MG63 (cell line): ENCODE measurements at regions not wholly inside any gene's neighbourhood (a gene's known extent, or its start where the extent isn't known, plus 50 kb on each side); places are given as distances from the start of the nearest gene placed in this dataset.

Source experiments
- DNase-seq: peaks from one replicate; pipeline ENCODE4 v3.0.0-alpha.2; 2020
- H3K27me3 ChIP-seq: fragments of 250-450 bp; sonication (Bioruptor Pico); 2 replicates; pipeline ENCODE4 v1.5.1; 2020; ENCODE audit warnings: mild to moderate bottlenecking, moderate library complexity
- H3K36me3 ChIP-seq: fragments of 250-450 bp; sonication (Bioruptor Pico); 2 replicates; pipeline ENCODE4 v1.5.1; 2020; ENCODE audit warnings: mild to moderate bottlenecking, moderate library complexity
- H3K4me3 ChIP-seq: fragments of 250-450 bp; sonication (Bioruptor Pico); 2 replicates; pipeline ENCODE4 v1.5.1; 2020; ENCODE audit warnings: mild to moderate bottlenecking, moderate library complexity
- H3K9me3 ChIP-seq: fragments of 250-450 bp; sonication (Bioruptor Pico); 2 replicates; pipeline ENCODE4 v1.5.1; 2020; ENCODE audit warnings: mild to moderate bottlenecking, moderate library complexity

DNA sequence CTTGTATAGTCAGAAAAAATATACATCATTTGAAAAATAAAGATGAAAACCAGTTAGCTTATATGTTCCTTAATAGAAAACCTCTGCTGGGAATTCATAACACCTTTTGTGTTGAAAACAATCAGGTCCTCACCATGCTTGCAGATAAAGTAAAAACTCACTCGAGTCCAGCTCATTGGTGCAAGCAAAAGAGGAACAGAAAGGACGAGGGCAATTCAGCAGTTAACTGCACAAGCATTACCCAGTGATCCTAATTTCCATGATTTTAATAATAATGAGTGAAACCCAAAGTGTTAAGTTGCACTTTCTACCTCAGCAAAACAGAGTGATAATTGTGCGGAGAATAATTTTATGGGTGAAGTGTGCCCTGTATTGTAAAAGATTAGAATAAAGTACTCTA lies 839.9 kb downstream of the BCL11A start:
- H3K36me3 ChIP-seq, result no peaks in the 10 kb centered on the region
- H3K27me3 ChIP-seq, result no peaks in the 10 kb centered on the region
- DNase-seq, result no peak
- no peaks in the 10 kb centered on the region for H3K9me3 ChIP-seq
- H3K4me3 ChIP-seq, result no peak overlapping the region

DNA sequence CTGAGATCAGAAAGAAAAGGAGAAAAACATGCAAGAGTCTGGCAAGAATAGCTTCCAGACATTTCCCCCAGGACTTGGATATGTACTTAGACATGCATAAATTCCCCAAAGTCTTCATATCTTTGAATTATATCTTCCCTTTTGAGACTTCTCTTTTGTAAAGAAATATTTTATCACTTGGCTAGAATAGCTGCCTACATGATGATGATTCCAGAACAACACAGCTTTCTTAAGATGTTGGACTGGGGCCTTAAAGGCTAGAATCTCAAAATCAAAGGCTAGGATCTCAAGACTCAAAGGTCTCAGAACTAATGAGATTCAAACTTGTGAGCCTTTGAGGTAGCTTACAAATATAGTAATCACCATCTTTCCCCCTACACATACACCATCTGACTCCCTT lies 842.3 kb downstream of the BCL11A start:
- DNase-seq, result no peak

DNA sequence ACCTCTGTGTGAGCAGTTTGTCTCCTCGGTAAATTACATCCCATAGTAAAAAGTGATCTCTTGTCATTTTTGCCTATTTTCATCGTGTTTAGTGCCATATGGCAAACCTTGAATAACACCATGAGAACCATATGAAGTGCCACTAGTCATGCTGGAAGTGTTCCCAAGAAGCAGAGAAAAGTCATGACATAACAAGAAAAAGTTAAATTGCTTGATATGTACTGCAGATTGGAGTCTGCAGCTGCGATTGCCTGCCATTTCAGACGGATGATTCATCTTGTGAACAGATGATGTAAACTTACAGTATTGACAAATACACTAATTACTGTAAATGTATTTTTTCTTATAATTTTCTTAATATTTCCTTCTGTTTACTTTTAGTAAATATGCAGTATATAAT lies 846.7 kb downstream of the BCL11A start:
- H3K4me3 ChIP-seq, result no peak overlapping the region
- DNase-seq, result no peak
- H3K9me3 ChIP-seq, result no peaks in the 10 kb centered on the region
- H3K36me3 ChIP-seq, result no peaks in the 10 kb centered on the region
- no peaks in the 10 kb centered on the region for H3K27me3 ChIP-seq

More for the DNA sequence above, 842.3 kb downstream of the BCL11A start:
- Histone ChIP-seq H3K36me3 (no peaks in the 10 kb centered on the region), H3K4me3 (no peak overlapping the region), H3K27me3 (no peaks in the 10 kb centered on the region), H3K9me3 (no peaks in the 10 kb centered on the region)

DNA sequence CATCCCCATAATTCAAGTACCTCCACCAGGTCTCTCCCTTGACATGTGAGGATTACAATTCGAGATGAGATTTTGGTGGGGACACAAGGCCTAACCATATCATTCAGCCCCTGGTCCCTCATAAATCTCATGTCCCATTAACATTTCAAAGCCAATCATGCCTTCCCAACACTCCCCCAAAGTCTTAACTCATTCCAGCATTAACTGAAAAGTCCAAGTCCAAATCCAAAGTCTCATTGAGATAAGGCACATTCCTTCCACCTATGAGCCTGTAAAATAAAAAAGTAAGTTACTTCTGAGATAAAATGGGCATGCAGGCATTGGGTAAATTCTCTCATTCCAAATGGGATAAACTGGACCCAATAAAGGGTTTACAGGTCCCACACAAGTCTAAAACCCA lies 849.7 kb downstream of the BCL11A start:
- Histone ChIP-seq H3K36me3 (no peaks in the 10 kb centered on the region), H3K27me3 (no peaks in the 10 kb centered on the region), H3K4me3 (no peak overlapping the region), H3K9me3 (no peaks in the 10 kb centered on the region)
- DNase-seq, result no peak

DNA sequence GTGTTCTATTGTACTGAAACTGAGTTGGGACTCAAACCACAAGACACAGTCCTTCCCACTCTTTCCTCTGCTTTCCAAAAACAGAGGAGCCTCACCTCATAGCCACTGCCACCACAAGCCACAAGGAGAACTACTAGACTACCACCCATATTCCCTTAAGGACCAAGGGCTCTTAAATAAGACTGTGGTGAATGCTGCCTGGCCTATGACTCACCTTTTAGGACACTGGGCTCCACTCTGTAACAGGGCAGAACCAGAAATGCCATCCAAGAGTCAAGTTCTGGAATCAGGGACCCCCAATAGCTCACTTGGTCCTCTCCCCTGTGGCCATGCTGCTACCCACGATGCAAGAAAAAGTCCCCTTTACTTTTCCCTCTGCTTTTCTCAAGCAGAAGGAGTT lies 851.4 kb downstream of the BCL11A start:
- no peaks in the 10 kb centered on the region for H3K9me3 ChIP-seq
- no peaks in the 10 kb centered on the region for H3K36me3 ChIP-seq
- no peaks in the 10 kb centered on the region for H3K27me3 ChIP-seq
- H3K4me3 ChIP-seq, result no peak overlapping the region
- no peak for DNase-seq

DNA sequence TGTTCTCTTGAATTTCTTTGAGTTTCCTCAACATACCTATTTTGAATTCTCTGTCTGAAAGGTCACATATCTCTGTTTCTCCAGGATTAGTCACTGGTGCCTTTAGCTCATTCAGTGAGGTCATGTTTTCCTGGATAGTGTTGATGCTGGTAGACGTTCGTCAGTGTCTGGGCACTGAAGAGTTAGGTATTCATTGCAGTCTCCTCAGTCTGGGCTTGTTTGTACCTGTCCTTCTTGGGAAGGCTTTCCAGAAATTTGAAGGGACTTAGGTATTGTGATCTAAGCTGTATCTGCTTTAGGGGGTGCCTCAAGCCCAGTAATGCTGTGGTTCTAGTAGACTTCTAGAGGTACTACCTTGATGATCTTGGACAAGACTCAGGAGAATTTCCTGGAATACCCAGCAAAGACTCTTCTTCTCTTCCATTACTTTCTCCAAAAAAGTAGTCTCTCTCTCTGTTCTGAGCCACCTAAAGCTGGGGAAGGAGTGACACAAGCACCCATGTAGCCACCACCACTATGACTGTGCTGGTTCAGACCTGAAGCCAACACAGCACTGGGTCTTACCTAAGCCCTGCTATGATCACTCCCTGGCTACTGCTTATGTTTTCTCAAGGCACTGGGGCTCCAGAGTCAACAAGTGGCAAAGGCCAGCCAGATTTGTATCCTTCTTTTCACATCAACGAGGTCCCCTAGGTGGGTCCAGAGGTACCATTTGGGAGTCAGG lies 852.0 kb downstream of the BCL11A start:
- Histone ChIP-seq H3K27me3 (no peaks in the 10 kb centered on the region), H3K9me3 (no peaks in the 10 kb centered on the region), H3K36me3 (no peaks in the 10 kb centered on the region), H3K4me3 (no peak overlapping the region)
- DNase-seq, result no peak

DNA sequence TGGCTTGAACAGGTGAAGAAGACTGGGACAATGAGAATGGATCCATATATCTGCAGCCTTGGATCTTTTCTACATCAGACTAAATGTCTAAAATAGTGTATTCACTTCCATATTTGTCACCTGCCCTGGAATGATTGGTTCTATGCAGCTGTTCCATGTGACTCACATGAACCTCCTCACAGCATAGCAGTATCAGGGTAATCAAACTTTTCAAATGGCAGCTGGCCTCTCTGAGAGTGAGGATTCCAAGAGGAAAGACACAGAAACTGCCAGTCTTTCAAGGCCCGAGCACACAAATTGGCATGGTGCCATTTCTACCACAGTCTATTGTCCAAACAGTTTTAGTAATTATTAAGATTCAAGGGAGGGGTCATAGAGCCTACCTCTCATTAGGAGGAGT lies 859.3 kb downstream of the BCL11A start:
- H3K36me3 ChIP-seq, result no peaks in the 10 kb centered on the region
- no peak overlapping the region for H3K4me3 ChIP-seq
- no peaks in the 10 kb centered on the region for H3K27me3 ChIP-seq
- DNase-seq, result no peak
- H3K9me3 ChIP-seq, result no peaks in the 10 kb centered on the region

DNA sequence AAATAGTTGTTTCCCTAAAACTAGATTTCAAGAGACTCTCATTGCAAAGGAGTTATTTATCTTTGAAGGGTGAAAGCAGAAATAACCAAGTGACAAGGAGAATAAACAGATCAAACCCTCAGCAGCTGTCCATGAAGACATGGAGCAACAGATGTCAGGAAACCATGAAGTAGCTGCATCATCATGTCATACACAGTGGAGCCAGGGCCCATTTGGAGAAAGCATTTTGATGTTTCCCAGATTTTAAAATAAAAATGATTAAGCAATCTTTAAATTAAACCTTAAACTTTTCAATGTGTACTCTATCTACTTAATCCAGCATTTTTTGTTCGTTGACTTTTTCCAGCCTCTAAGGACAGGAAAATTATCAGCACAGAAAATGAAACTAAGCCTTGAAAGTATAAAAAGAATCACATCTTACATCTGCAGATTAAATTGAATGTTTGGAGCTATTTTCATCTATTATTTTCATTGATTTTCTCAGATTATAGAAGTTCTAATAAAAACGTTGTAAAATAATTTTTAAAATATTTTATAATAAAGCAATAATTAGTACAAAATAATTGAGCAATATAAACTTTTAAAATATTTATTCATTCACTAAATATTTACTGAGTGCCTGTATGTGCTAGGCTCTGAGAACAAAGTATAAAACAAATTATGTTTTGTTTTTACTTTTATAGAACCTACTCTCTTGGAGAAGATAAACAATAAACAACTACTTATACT lies 860.1 kb downstream of the BCL11A start:
- DNase-seq, result no peak
- H3K9me3 ChIP-seq, result no peaks in the 10 kb centered on the region
- no peaks in the 10 kb centered on the region for H3K36me3 ChIP-seq
- H3K4me3 ChIP-seq, result no peak overlapping the region
- no peaks in the 10 kb centered on the region for H3K27me3 ChIP-seq

DNA sequence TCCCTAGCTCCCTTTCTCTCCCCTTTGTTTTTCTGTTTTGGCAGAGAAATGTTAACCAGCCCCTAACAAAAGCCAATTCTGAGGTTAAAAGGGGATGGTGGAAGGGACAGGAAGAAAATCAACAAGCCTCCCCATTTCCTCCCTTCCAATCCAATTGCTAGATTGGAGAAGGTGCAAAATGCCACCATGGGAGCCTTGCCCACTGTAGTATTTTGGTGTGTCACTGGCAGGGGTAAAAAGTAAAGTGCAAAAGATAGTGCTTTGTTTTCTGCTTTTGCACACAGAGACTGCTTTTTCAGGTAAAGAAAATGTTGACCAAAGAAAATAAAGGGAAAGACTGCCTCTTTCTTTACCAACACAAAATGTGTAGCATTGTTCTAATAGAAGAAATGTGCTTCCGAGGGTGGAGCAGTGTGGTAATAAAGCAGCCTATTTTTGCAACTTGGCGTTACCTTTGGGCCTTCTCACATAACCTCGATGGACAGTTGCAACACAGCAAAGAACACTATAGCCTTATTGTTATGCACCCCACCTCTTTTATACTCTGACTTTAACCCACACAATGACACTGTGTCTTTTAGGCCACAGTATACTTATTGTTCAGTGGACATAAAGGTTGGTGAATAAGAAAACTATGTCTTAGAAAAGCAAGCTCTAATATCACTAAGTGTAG lies 861.8 kb downstream of the BCL11A start:
- no peak for DNase-seq
- no peak overlapping the region for H3K4me3 ChIP-seq
- no peaks in the 10 kb centered on the region for H3K36me3 ChIP-seq
- H3K9me3 ChIP-seq, result no peaks in the 10 kb centered on the region
- no peaks in the 10 kb centered on the region for H3K27me3 ChIP-seq

DNA sequence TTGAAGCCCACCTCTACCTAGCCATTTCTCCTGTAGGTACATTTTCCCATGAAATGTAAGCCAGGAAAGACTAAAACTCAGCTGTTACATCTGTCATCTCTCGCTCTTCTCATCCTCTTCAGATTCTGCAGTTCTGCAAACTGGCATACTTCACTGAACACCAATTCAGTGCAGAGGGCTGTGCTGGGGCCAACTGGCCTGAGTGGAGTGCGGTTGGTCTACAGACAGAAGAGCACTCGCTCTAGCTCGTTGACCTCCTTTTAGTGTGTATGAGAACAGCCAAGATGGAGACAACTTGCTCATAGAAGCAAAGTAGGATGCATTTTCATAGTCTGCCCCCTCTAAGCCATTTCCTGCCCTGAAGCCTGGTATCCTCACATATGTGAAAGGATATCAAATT lies 862.6 kb downstream of the BCL11A start:
- H3K4me3 ChIP-seq, result no peak overlapping the region
- H3K9me3 ChIP-seq, result no peaks in the 10 kb centered on the region
- no peaks in the 10 kb centered on the region for H3K27me3 ChIP-seq
- DNase-seq, result no peak
- H3K36me3 ChIP-seq, result no peaks in the 10 kb centered on the region

DNA sequence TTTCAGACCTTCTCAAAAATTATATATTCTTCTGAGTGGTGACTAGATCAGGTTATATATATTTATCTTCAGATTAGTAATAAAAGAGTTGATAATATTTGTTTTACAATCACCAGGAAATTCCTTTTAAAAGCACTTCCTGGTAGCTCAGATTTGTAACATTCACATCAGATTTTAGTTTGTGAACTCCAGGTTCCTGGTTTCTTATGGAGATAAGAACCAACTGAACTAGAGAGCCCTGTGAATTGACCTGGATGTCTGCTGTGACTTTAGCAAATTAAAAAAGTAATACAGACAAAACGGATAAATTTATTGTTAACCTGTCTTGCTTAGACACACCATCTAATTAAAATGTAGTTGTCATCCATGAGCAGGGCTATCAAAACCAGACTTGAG lies 868.7 kb downstream of the BCL11A start:
- DNase-seq, result no peak
- Histone ChIP-seq H3K27me3 (no peaks in the 10 kb centered on the region), H3K4me3 (no peak overlapping the region), H3K36me3 (no peaks in the 10 kb centered on the region), H3K9me3 (no peaks in the 10 kb centered on the region)

DNA sequence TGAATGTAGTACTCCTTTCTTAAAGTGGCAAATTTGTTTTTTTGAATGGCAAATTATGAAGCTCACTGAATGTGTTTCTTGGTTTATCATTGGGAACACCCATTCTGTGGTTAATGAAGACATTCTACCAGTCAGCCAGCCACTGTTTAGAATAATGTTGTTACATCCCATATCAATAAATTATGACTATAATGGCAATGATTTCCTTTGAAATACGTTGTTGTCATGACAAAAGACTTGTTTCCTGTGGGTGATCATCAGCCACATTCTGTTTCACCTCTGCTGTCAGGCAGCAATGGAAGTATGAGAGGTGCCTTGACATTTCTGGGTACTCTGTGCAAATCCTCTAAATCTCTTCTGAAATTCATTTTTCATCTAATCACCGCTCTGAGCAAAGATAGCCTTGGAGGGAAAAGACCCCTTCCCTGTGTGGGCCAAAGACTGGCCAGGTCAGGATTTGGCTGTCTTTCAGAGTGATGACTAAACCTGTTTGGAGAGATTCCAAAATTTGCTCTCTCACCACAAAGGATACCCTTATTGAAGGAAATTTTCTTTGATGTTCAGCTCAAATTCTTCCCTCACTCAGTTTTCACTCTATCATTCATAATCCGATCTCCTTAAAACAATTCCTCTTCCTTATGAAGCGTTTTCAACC lies 869.2 kb downstream of the BCL11A start:
- no peaks in the 10 kb centered on the region for H3K9me3 ChIP-seq
- H3K4me3 ChIP-seq, result no peak overlapping the region
- no peaks in the 10 kb centered on the region for H3K36me3 ChIP-seq
- no peaks in the 10 kb centered on the region for H3K27me3 ChIP-seq
- no peak for DNase-seq

DNA sequence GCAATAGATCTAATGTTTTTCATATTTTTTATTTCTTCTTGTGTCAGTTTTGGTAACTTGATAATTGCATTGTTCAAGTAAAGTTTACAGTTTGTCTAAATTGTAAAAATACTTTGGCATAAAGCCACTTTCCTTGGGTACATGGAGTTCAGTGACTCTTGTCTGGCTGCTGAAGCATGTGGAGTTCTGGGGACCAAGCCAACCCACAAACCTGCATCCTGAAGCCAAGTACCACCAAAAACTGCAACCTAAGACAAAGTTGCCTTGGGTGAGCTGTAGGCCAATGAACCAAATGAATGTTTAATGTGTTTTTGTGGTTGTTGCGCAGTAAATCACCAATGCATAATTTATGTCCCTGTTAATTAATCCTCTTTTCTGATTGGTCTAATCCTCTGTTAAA lies 872.6 kb downstream of the BCL11A start:
- Histone ChIP-seq H3K4me3 (no peak overlapping the region), H3K27me3 (no peaks in the 10 kb centered on the region), H3K9me3 (no peaks in the 10 kb centered on the region), H3K36me3 (no peaks in the 10 kb centered on the region)
- DNase-seq, result peak; percentile 3

DNA sequence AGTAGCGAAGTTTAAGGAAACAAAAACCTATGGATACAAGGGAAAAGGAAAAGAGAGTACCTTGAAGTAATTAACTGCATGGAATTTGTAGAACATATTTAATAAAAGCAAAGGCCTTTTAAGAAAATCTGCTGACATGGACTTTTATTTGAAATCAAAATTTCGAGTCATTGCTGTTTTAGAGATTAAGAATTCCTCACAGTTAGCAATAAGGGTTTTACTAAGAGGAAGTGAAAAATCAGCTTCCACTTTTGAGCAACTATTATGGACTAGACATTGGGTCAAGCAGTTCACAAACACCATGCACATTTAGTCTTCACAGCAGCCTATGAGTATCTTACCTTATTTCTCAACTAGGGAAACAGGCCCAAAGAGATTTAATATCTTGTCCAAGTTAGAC lies 876.3 kb downstream of the BCL11A start:
- DNase-seq, result no peak
- Histone ChIP-seq H3K27me3 (no peaks in the 10 kb centered on the region), H3K36me3 (no peaks in the 10 kb centered on the region), H3K9me3 (no peaks in the 10 kb centered on the region), H3K4me3 (no peak overlapping the region)

DNA sequence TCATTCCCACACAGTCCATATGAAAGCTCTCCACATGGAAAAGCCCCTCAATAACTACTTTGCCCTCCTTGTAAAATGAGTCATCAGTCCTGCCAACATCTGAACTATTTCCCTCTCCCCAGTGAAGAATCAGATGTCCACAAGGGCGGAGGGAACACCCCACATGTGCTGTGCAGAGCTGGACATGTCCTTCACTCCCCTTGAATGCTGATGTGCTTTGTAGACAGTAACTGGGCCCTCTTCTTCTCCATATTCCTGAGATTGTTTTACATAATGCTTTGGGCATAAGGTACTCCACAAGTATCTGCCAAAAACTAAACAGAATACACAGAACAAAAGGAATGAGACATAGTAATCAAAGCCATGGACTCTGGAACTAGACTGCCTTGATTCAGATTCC lies 879.4 kb downstream of the BCL11A start:
- no peaks in the 10 kb centered on the region for H3K9me3 ChIP-seq
- H3K36me3 ChIP-seq, result no peaks in the 10 kb centered on the region
- DNase-seq, result no peak
- no peak overlapping the region for H3K4me3 ChIP-seq
- no peaks in the 10 kb centered on the region for H3K27me3 ChIP-seq

DNA sequence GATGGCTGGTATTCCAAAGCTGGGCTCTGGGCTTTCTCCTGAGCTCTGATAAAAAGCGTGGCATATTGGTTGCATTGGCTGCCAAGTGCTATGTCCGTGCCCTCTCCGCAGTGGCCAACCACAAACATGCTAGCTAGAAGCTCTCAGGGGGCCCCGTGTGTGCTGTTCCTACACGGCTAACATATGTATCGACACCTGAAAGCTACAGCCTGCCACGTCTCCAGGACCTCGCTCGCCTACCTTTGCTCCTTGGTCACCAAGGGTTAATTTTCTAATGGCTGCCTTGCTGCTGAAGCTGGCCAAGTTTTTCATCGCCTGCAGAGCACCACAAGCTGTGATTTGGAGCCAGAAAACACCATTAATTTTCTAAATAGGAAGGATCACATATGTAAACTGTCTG lies 888.4 kb downstream of the BCL11A start:
- no peak for DNase-seq
- no peaks in the 10 kb centered on the region for H3K36me3 ChIP-seq

DNA sequence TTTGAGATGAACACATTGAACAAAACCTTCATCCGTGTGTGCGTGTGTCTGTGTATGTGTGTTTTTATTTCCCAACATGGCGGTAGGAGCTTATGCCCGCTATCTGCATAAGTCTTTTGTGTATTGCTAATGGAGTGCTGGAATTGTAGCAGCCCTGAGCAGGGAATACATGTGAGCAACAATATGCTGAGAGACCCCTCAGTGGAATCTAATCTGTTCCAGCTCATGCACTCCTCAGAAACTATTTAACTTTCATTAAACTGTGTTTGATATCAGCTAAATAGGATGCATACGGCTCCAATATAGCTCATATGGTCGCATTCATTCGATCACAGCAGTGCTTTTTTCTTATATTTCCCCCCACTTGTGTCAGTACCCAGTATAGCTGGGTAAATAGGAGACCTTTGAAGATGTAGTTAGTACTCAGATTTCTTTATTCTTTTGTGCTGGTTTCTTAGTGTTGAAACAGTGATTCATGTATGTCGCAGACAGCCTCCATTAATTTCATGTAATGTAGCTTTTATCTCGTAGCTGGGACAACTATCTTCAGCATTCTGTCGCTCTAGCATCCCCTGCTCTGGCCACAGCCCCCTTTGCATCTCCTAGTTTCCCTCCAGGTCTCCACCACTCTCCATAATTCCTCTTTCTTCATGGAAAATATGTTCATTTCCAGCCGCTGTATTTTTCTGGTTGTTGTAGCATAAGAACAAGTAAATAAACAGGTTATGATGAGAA lies 891.2 kb downstream of the BCL11A start:
- Histone ChIP-seq H3K27me3 (no peaks in the 10 kb centered on the region), H3K9me3 (no peaks in the 10 kb centered on the region), H3K4me3 (no peak overlapping the region), H3K36me3 (no peaks in the 10 kb centered on the region)
- DNase-seq, result no peak

More for the DNA sequence above, 888.4 kb downstream of the BCL11A start:
- no peaks in the 10 kb centered on the region for H3K9me3 ChIP-seq
- no peaks in the 10 kb centered on the region for H3K27me3 ChIP-seq
- no peak overlapping the region for H3K4me3 ChIP-seq
